ENCODE measurements at regions not wholly inside any gene's neighbourhood (a gene's known extent, or its start where the extent isn't known, plus 50 kb on each side); places are given as distances from the start of the nearest gene placed in this dataset.

DNA sequence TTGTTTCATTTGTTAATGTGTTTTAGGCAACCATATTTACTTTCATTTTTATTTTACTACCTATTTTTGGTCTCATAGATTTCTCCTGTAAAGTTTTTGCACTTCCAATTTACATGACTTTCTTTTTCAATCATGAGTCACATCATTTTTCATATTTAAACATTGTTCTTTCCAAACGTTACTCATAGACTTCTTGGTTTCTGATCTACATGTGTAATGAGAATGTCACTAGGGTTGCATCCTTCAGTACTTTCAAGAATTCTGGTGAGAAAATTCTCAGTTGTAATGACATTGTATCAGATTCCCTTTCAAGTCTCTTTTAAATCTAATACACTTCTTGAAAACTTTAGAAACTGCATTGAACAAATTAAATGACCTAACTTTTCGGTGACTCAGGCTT, 991.7 kb downstream of the EFNB2 start:
- no peak overlapping the region for H2BK15ac ChIP-seq (ENCODE audit: low read length)
- H3K4ac ChIP-seq (replicated peaks; ENCODE audit: insufficient read length, low read depth, low read length): no peak overlapping the region
- no peak overlapping the region for H3K14ac ChIP-seq (ENCODE audit: insufficient read length)
- no peak overlapping the region for H2BK120ac ChIP-seq (replicated peaks; ENCODE audit: low read depth, low read length)
- H3K18ac ChIP-seq (ENCODE audit: extremely low read depth, low read length): no peak overlapping the region
- no peak overlapping the region for H3K56ac ChIP-seq (replicated peaks; ENCODE audit: insufficient read length, low read depth, low read length)
- no peak overlapping the region for H3K4me2 ChIP-seq (ENCODE audit: insufficient read depth in 1 of 2, low read depth in 2 of 2, low read length in 2 of 2)
- no peaks in the 10 kb centered on the region for H3K23me2 ChIP-seq (ENCODE audit: low read depth, low read length)
- no peak overlapping the region for H3K4me3 ChIP-seq (ENCODE audit: extremely low read depth in 1 of 4, insufficient read depth in 2 of 4, low read depth in 3 of 4, low read length in 4 of 4)
- H2BK12ac ChIP-seq (ENCODE audit: low read depth, low read length): no peak overlapping the region
- no peak overlapping the region for H2AK5ac ChIP-seq (ENCODE audit: low read depth, low read length)
- H2BK20ac ChIP-seq (ENCODE audit: low read length): no peak overlapping the region
- H3K79me2 ChIP-seq (ENCODE audit: control insufficient read depth in 1 of 2, insufficient read depth in 2 of 2, low read length in 2 of 2): no peaks in the 10 kb centered on the region
- H3K27me3 ChIP-seq (replicated peaks in 1 of 4; ENCODE audit: control insufficient read depth in 3 of 4, extremely low read depth in 1 of 4, insufficient read depth in 3 of 4, low read length in 3 of 4): no peaks in the 10 kb centered on the region
- H3K79me1 ChIP-seq (ENCODE audit: low read depth, low read length): no peaks in the 10 kb centered on the region
- H4K5ac ChIP-seq (ENCODE audit: insufficient read length, low read depth, low read length): no peak overlapping the region
- H3K4me1 ChIP-seq (replicated peaks in 1 of 4; ENCODE audit: control insufficient read depth in 3 of 4, insufficient read depth in 4 of 4, low read length in 3 of 4): no peaks in the 10 kb centered on the region
- H3K9ac ChIP-seq (replicated peaks in 1 of 4; ENCODE audit: extremely low read depth in 1 of 4, low read depth in 3 of 4, low read length in 3 of 4): no peak overlapping the region
- no peak overlapping the region for H4K91ac ChIP-seq (replicated peaks; ENCODE audit: insufficient read length, low read length)
- CTCF ChIA-PET (ENCODE audit: partially characterized antibody): no interaction called here
- no peak overlapping the region for H4K8ac ChIP-seq (ENCODE audit: extremely low read depth, insufficient read depth, low read length)
- no peaks in the 10 kb centered on the region for H3K36me3 ChIP-seq (ENCODE audit: control insufficient read depth in 2 of 4, insufficient read depth in 4 of 4, low read length in 3 of 4)
- H2AFZ ChIP-seq (ENCODE audit: low read length): no peak overlapping the region
- H3K9me3 ChIP-seq (ENCODE audit: insufficient read depth in 2 of 2, low read depth in 1 of 2, low read length in 1 of 2): no peaks in the 10 kb centered on the region
- DNase-seq (ENCODE audit: low read depth in 1 of 2, low spot score in 2 of 2): no peak
- 98% methylated on average over 2 of the region's 2 CpGs; no CpG with 5 or more reads in 1 of the 2 experiments for WGBS, 2 experiments (ENCODE audit: extremely low coverage in 1 of 2, insufficient coverage in 1 of 2, insufficient read length in 1 of 2, insufficient replicate concordance in 2 of 2, low coverage in 1 of 2, low lambda C conversion rate in 2 of 2, missing lambda C conversion rate in 1 of 2)
- H4K20me1 ChIP-seq (replicated peaks in 1 of 2; ENCODE audit: control insufficient read depth in 1 of 2, insufficient read depth in 2 of 2, low read length in 2 of 2): no peaks in the 10 kb centered on the region
- H3K23ac ChIP-seq (ENCODE audit: insufficient read length): no peak overlapping the region
- no peak for FAIRE-seq
- H2BK5ac ChIP-seq (ENCODE audit: low read depth, low read length): no peak overlapping the region
- TF ChIP-seq CEBPB (IDR thresholded peaks at IDR 0.05; ENCODE audit: low read depth, low read length): no peak
- TF ChIP-seq EGR1 (IDR thresholded peaks at IDR 0.05; ENCODE audit: borderline replicate concordance, low read depth, low read length): no peak
- no peak for TF ChIP-seq RFX5 (IDR thresholded peaks at IDR 0.05; ENCODE audit: borderline replicate concordance, low read depth, low read length)
- TF ChIP-seq MAFK (IDR thresholded peaks at IDR 0.05; ENCODE audit: low read depth, low read length): no peak
- no peak for TF ChIP-seq TCF12 (IDR thresholded peaks at IDR 0.05; ENCODE audit: low read depth, low read length)
- no peak for TF ChIP-seq SAP30 (IDR thresholded peaks at IDR 0.05; ENCODE audit: insufficient read depth, insufficient replicate concordance, low read length)
- no peak for TF ChIP-seq TEAD4 (IDR thresholded peaks at IDR 0.05; ENCODE audit: low read depth, low read length)
- TF ChIP-seq, protein P1, sequence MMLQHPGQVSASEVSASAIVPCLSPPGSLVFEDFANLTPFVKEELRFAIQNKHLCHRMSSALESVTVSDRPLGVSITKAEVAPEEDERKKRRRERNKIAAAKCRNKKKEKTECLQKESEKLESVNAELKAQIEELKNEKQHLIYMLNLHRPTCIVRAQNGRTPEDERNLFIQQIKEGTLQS (IDR thresholded peaks at IDR 0.05; ENCODE audit: insufficient read depth, low read depth, low read length): no peak
- TF ChIP-seq, protein P2, sequence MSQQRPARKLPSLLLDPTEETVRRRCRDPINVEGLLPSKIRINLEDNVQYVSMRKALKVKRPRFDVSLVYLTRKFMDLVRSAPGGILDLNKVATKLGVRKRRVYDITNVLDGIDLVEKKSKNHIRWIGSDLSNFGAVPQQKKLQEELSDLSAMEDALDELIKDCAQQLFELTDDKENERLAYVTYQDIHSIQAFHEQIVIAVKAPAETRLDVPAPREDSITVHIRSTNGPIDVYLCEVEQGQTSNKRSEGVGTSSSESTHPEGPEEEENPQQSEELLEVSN (IDR thresholded peaks at IDR 0.05): no peak
- no peak for TF ChIP-seq POU5F1 (IDR thresholded peaks at IDR 0.05; ENCODE audit: low read depth, low read length)
- no peak for TF ChIP-seq BRCA1 (IDR thresholded peaks at IDR 0.05; ENCODE audit: low read depth, low read length)
- no peak for TF ChIP-seq TAF1 (IDR thresholded peaks at IDR 0.05; ENCODE audit: low read depth, low read length)
- no peak for TF ChIP-seq HDAC2 (IDR thresholded peaks at IDR 0.05; ENCODE audit: borderline replicate concordance in 1 of 2, low read depth in 2 of 2, low read length in 2 of 2)
- no peak for TF ChIP-seq RNF2 (IDR thresholded peaks at IDR 0.05; ENCODE audit: borderline replicate concordance, low read depth, low read length, missing control alignments, poor library complexity, severe bottlenecking)
- POLR2A ChIA-PET (ENCODE audit: partially characterized antibody): no interaction called here
- no peak overlapping the region for H3K27ac ChIP-seq (ENCODE audit: low read depth, low read length)
